GM20431 (cell line): ENCODE measurements at regions not wholly inside any gene's neighbourhood (a gene's known extent, or its start where the extent isn't known, plus 50 kb on each side); places are given as distances from the start of the nearest gene placed in this dataset.
"Not testable (repeated sequence)": the region's sequence is repeated elsewhere in the genome, so short reads cannot be mapped to it uniquely, and the experiment has no call there.

Source experiments
- in situ Hi-C: fragments of 300-500 bp; cut with MseI, MboI; formaldehyde crosslinking; loops from one replicate; pipeline ENCODE4 v1.15.0; 2020; ENCODE audit warnings: low sequenced_read_pairs; ENCODE audit not compliant: unreplicated experiment

- in situ Hi-C loops: loop anchor here (25.0 kb wide), 1 partner anchor 243 kb away; no protein-coding TSS in a partner anchor
Measured at GRCh38 chr6:27755768-27756167, 156.4 kb downstream of the OR2B2 start.

GRCh38 chr6:27754408-27754782, 157.8 kb downstream of the OR2B2 start:
- in situ Hi-C loops: loop anchor here (25.0 kb wide), 1 partner anchor 242 kb away; no protein-coding TSS in a partner anchor

- in situ Hi-C loops: loop anchor here (25.0 kb wide), 1 partner anchor 242 kb away; no protein-coding TSS in a partner anchor
Measured at GRCh38 chr6:27753668-27754407, 158.4 kb downstream of the OR2B2 start.

- in situ Hi-C loops: loop anchor here (25.0 kb wide), 1 partner anchor 240 kb away; no protein-coding TSS in a partner anchor
Measured at GRCh38 chr6:27752038-27752885, 159.9 kb downstream of the OR2B2 start.

- in situ Hi-C loops: no loop called here
Measured at GRCh38 chr6:27748661-27749060, 163.5 kb downstream of the OR2B2 start.

- in situ Hi-C loops: no loop called here
Measured at GRCh38 chr6:27747637-27748036, 164.6 kb downstream of the OR2B2 start.

GRCh38 chr6:27746860-27747259, 165.3 kb downstream of the OR2B2 start:
- in situ Hi-C loops: not testable (repeated sequence)

- in situ Hi-C loops: no loop called here
Measured at GRCh38 chr6:27743787-27744186, 168.4 kb downstream of the OR2B2 start.

- in situ Hi-C loops: no loop called here
Measured at GRCh38 chr6:27742833-27743573, 169.2 kb downstream of the OR2B2 start.

- in situ Hi-C loops: not testable (repeated sequence)
Measured at GRCh38 chr6:27739902-27740301, 172.3 kb downstream of the OR2B2 start.

GRCh38 chr6:27736686-27737085, 175.5 kb downstream of the OR2B2 start:
- in situ Hi-C loops: no loop called here

GRCh38 chr6:27728442-27728841, 183.8 kb downstream of the OR2B2 start:
- in situ Hi-C loops: no loop called here

- in situ Hi-C loops: no loop called here
Measured at GRCh38 chr6:27726619-27727023, 185.6 kb downstream of the OR2B2 start.

GRCh38 chr6:27720607-27721580, 191.3 kb downstream of the OR2B2 start:
- in situ Hi-C loops: no loop called here

- in situ Hi-C loops: not testable (repeated sequence)
Measured at GRCh38 chr6:27719039-27719438, 193.2 kb downstream of the OR2B2 start.

GRCh38 chr6:27706431-27706830, 205.8 kb downstream of the OR2B2 start:
- in situ Hi-C loops: no loop called here

- in situ Hi-C loops: no loop called here
Measured at GRCh38 chr6:27700337-27700736, 211.9 kb downstream of the OR2B2 start.

GRCh38 chr6:27694547-27694874, 217.7 kb downstream of the OR2B2 start:
- in situ Hi-C loops: no loop called here

- in situ Hi-C loops: no loop called here
Measured at GRCh38 chr6:27693766-27694546, 218.2 kb downstream of the OR2B2 start.
